Activated naive CD4-positive, alpha-beta T cell treated with anti-CD3 and anti-CD28 coated beads for 36 hours (primary cell): ENCODE measurements at regions not wholly inside any gene's neighbourhood (a gene's known extent, or its start where the extent isn't known, plus 50 kb on each side); places are given as distances from the start of the nearest gene placed in this dataset.

Experiments used
- CTCF ChIA-PET: fragments of 350-600 bp; sonication (Branson Sonifier 250); formaldehyde crosslinking; loops from one replicate; lab custom pipeline; 2021; ENCODE audit warnings: antibody characterized with exemption; lab: Charles Lee
- DNase-seq: peaks from one replicate; pipeline ENCODE4 v3.0.0-alpha.2; 2020
- H3K27ac Mint-ChIP-seq: one replicate; pipeline ENCODE4 v1.8.0; 2021; ENCODE audit warnings: mild to moderate bottlenecking, mixed read lengths
- H3K27me3 Mint-ChIP-seq: one replicate; pipeline ENCODE4 v1.8.0; 2021; ENCODE audit warnings: low read depth, mixed read lengths
- H3K36me3 Mint-ChIP-seq: one replicate; pipeline ENCODE4 v1.8.0; 2021; ENCODE audit warnings: low read depth, mixed read lengths
- H3K4me1 Mint-ChIP-seq: one replicate; pipeline ENCODE4 v1.8.0; 2021; ENCODE audit warnings: low read depth, mixed read lengths
- H3K4me3 Mint-ChIP-seq: one replicate; pipeline ENCODE4 v1.8.0; 2021; ENCODE audit warnings: mild to moderate bottlenecking, moderate library complexity, mixed read lengths
- H3K9me3 Mint-ChIP-seq: one replicate; pipeline ENCODE4 v1.8.0; 2021; ENCODE audit warnings: mixed read lengths
- intact Hi-C: fragments of 100-400 bp; cut with micrococcal nuclease; formaldehyde crosslinking; loops from one replicate; pipeline ENCODE4 v1.15.1; 2023

DNA sequence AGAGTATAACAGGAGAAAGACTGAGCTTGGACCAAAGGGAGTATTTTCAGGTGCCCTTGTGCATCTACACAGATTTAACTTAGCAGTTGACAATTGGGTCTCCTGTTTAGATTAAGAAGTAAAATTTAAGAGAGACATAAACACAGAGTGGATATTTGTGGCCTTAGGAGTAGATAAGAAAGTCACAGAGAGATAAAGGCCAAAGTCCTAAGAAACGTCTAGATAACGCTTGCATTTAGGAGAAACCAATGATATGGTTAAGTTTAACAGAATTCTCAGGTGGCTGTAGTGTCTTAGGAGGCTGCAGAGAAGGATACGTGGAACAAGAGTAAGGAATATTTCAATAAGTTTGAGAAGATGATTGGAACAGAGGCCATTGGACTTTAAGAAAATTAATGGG lies 155.0 kb upstream of the DAB2 start:
- Mint-ChIP-seq H3K9me3 (no peaks in the 10 kb centered on the region), H3K27me3 (no peaks in the 10 kb centered on the region), H3K4me1 (peaks cover 8% of the 10 kb centered on the region), H3K36me3 (no peaks in the 10 kb centered on the region), H3K27ac (no peak overlapping the region), H3K4me3 (no peak overlapping the region)
- intact Hi-C loops: loop anchor here (1.0 to 5.0 kb wide), 5 partner anchors 78 to 1300 kb away; no protein-coding TSS in a partner anchor
- CTCF ChIA-PET: interaction anchor here (0.6 to 1.8 kb wide), 4 partner anchors 16 to 1281 kb away, joined by 3 to 9 read pairs (median 3); no protein-coding TSS in a partner anchor
- no peak for DNase-seq

DNA sequence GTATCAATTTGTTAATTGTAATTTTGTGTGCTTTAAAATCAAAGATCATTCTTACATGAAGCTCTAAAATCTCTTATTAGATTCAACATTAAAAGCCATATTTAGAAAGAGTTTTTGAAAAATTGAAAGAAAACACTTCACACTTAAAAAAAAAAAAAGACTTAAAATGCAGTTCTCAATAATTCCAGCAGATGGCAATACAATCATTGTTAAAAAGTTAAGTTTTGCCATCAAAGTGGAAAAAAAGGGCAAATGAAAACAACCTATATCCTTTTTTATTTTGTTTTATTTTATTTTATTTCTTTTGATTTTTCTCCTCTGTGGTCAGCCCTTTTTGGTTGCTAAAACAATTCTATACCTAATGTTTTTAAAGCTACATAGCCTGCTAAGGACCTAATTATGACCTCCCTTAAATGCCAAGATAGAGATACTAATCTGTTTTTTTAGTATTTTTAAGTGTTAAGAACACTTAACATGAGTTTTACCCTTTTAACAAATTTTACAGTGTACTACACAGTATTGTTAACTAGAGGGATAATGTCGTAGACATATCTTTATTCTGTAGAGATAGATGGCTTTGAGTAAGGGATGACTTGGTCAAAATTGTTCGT lies 154.2 kb upstream of the DAB2 start:
- Mint-ChIP-seq H3K27ac (no peak overlapping the region), H3K4me1 (peaks cover 8% of the 10 kb centered on the region), H3K9me3 (no peaks in the 10 kb centered on the region), H3K36me3 (no peaks in the 10 kb centered on the region), H3K4me3 (no peak overlapping the region), H3K27me3 (no peaks in the 10 kb centered on the region)
- DNase-seq: no peak
- intact Hi-C loops: loop anchor here (1.0 to 5.0 kb wide), 3 partner anchors 78 to 1300 kb away; no protein-coding TSS in a partner anchor
- CTCF ChIA-PET: interaction anchor here (0.6 to 1.8 kb wide), 12 partner anchors 8 to 749 kb away, joined by 3 to 9 read pairs (median 3); no protein-coding TSS in a partner anchor

DNA sequence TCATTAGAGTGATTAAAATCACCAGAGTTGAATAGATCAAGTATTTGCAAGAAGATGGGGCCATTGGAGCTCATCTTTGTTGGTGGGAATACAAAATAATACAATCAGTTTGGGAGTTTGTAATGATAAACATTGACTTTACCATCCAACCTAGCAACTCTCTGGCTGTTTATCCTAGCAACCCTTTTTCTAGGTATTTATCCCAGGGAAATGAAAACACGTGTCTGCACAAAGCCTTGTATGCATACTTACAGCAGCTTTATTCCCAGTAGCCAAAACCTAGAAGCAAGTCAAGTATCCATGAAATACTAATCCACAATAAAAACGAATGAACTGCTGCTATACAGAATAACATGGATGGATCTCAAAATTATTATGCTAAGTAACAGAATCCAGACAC lies 152.7 kb upstream of the DAB2 start:
- CTCF ChIA-PET: interaction anchor here (0.6 to 1.6 kb wide), 7 partner anchors 11 to 1327 kb away, joined by 3 read pairs; no protein-coding TSS in a partner anchor
- no peak overlapping the region for H3K27ac Mint-ChIP-seq
- no peak overlapping the region for H3K4me3 Mint-ChIP-seq
- H3K36me3 Mint-ChIP-seq: no peaks in the 10 kb centered on the region
- H3K4me1 Mint-ChIP-seq: peaks cover 8% of the 10 kb centered on the region
- DNase-seq: no peak
- intact Hi-C loops: loop anchor here (5.0 kb wide), 1 partner anchor 80 kb away; no protein-coding TSS in a partner anchor
- H3K27me3 Mint-ChIP-seq: peaks cover 4% of the 10 kb centered on the region
- H3K9me3 Mint-ChIP-seq: no peaks in the 10 kb centered on the region

DNA sequence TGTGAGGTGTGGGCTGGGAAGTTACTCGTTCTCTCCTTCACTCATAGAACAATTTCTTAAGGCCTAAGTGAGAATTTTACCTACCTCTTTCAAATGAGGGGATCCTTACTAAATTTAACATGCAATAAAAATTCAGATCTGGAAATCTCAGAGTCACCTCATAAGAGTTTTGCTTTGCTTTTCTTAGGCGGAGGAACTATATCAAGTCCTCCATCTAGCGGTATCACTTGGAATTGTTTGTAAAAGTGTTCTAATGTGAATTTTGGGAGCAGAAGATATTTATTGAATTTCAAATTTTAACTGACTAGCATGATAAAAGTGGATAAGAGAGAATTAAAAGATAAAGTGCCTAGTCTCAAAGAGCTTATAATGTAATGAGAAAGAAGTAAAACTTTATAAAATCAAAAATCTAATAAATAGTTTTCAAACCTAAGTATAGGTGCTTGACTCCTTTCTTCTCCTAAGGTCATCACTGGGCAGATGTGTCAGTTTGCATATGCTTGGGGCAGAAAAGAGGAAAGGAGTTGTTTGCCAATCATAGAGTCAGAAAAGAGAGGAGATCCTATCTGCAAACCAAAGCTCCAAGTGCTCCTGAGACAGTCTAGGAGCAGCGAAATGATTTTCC lies 145.7 kb upstream of the DAB2 start:
- no peak overlapping the region for H3K4me3 Mint-ChIP-seq
- DNase-seq: no peak
- intact Hi-C loops: loop anchor here (1.0 to 5.0 kb wide), 5 partner anchors 23 to 1128 kb away; partner anchors contain the start of gene FYB1
- no peaks in the 10 kb centered on the region for H3K36me3 Mint-ChIP-seq
- CTCF ChIA-PET: interaction anchor here (0.7 to 3.0 kb wide), 9 partner anchors 8 to 1129 kb away, joined by 3 to 23 read pairs (median 4); partner anchors contain the start of gene DAB2
- H3K27ac Mint-ChIP-seq: no peak overlapping the region
- no peaks in the 10 kb centered on the region for H3K4me1 Mint-ChIP-seq
- H3K9me3 Mint-ChIP-seq: no peaks in the 10 kb centered on the region
- peaks cover 5% of the 10 kb centered on the region for H3K27me3 Mint-ChIP-seq

DNA sequence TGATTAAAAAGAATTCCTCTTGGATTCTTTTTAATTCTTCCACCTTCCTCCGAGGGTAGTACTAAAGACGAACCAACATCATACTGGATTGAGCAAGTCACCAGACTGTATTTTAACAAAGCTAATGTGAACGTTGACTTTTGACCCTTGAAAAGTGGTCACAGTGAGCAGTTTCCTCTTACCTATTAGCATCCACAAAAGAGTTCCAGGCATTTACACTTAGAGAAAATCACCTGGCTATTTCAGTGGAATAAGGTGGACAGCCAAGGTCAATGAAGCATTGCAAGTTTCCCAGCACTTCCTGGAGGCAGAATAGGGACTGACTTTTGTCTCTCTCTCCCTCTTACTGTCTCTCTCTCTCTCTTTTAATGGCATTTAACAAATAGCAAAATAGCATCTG lies 145.1 kb upstream of the DAB2 start:
- Mint-ChIP-seq H3K36me3 (no peaks in the 10 kb centered on the region), H3K4me3 (no peak overlapping the region), H3K4me1 (no peaks in the 10 kb centered on the region), H3K9me3 (no peaks in the 10 kb centered on the region), H3K27me3 (peaks cover 5% of the 10 kb centered on the region), H3K27ac (no peak overlapping the region)
- CTCF ChIA-PET: interaction anchor here (1.3 to 3.0 kb wide), 2 partner anchors 9 to 194 kb away, joined by 3 to 23 read pairs; no protein-coding TSS in a partner anchor
- DNase-seq: no peak
- intact Hi-C loops: loop anchor here (1.0 to 5.0 kb wide), 5 partner anchors 23 to 1128 kb away; partner anchors contain the start of gene FYB1

DNA sequence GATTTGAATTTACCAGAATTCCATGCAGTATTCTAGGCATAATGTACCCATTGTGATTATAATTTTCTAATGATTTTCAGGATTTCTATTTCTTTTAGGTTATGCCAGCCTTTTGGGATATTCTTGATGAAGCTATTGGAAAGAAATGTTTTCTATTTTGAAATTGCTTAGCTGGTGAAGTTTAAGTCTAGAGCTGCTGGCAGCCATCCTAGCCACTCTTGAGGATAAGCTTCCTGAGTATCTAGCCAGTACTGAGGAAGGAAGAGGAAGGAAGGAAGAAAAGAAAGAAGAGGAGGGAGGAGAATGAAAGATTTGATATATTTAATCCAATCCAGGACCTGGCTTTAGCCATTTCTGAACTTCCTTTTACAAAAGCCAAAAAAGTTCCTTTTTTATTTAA lies 142.1 kb upstream of the DAB2 start:
- intact Hi-C loops: no loop called here
- Mint-ChIP-seq H3K4me1 (no peaks in the 10 kb centered on the region), H3K9me3 (no peaks in the 10 kb centered on the region), H3K27me3 (peaks cover 2% of the 10 kb centered on the region), H3K36me3 (no peaks in the 10 kb centered on the region), H3K4me3 (no peak overlapping the region), H3K27ac (no peak overlapping the region)
- CTCF ChIA-PET: interaction anchor here (0.6 to 1.5 kb wide), 5 partner anchors 11 to 1125 kb away, joined by 3 to 4 read pairs (median 4); no protein-coding TSS in a partner anchor
- no peak for DNase-seq

DNA sequence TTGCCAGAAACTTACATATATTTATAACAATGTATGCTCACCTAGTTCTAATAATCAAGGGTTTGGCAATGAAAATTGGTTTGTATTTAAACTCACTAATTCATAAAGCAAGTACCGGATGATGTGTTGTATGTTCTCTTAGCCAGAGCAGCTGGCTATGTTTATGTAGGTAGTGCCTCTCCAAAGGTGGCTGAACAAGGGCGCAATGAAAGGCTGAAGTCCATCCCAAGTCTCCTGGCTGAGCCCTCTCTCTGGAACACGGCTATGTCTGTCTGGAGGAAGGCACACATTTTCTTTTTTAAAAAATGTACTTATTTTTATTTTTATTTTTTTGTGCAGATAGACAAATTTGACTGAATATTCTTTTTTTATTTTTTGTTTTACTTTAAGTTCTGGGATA lies 141.2 kb upstream of the DAB2 start:
- Mint-ChIP-seq H3K36me3 (no peaks in the 10 kb centered on the region), H3K4me1 (no peaks in the 10 kb centered on the region), H3K9me3 (no peaks in the 10 kb centered on the region), H3K27me3 (peaks cover 5% of the 10 kb centered on the region), H3K4me3 (no peak overlapping the region), H3K27ac (no peak overlapping the region)
- intact Hi-C loops: no loop called here
- no peak for DNase-seq
- CTCF ChIA-PET: interaction anchor here (0.8 to 1.1 kb wide), 4 partner anchors 18 to 1124 kb away, joined by 3 to 4 read pairs (median 4); no protein-coding TSS in a partner anchor

DNA sequence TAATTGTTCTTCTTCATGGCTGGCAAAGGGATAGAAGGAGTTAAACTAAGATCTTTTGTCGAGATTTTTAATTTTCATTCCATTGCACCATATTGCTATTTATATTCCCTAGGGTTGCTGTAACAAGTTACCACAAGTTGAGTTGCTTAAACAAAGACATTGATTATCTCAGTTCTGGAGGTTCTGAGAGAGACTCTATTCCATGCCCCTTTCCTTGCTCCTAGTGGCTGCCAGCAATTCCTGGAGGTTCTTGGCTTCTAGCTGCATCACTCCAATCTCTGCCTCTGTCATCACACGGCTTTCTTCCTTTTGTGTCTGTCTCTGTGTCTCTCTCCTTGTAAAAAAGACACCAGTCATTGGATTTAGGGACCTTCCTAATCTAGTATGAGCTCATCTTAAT lies 136.6 kb upstream of the DAB2 start:
- H3K27ac Mint-ChIP-seq: no peak overlapping the region
- no peaks in the 10 kb centered on the region for H3K4me1 Mint-ChIP-seq
- no peaks in the 10 kb centered on the region for H3K36me3 Mint-ChIP-seq

DNA sequence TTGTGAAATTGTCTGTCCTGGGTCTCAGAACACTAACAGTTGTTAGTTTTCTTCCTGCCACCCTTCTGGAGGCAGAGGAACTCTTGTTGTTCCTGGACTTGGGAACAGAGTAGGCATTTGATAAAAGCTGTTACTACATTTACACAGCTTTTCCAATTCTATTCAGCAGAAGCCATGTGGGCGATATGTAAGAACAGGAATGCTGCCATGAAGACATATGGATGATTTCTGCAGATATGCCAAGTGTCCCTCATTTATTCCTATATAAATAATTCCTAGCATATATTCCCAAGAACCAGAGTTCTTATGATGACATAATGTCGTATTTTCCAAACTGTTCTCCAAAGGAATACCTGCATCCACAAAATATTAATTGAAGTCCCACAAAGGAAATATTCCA lies 135.9 kb upstream of the DAB2 start:
- no peaks in the 10 kb centered on the region for H3K36me3 Mint-ChIP-seq
- no peaks in the 10 kb centered on the region for H3K4me1 Mint-ChIP-seq
- CTCF ChIA-PET: interaction anchor here (1.4 kb wide), 1 partner anchor 10 kb away, joined by 3 read pairs; no protein-coding TSS in a partner anchor
- intact Hi-C loops: no loop called here
- H3K9me3 Mint-ChIP-seq: no peaks in the 10 kb centered on the region
- DNase-seq: no peak
- no peak overlapping the region for H3K27ac Mint-ChIP-seq
- no peak overlapping the region for H3K4me3 Mint-ChIP-seq
- H3K27me3 Mint-ChIP-seq: peaks cover 5% of the 10 kb centered on the region

More for the DNA sequence above, 136.6 kb upstream of the DAB2 start:
- intact Hi-C loops: no loop called here
- peaks cover 5% of the 10 kb centered on the region for H3K27me3 Mint-ChIP-seq
- CTCF ChIA-PET: interaction anchor here (1.4 kb wide), 1 partner anchor 9 kb away, joined by 3 read pairs; no protein-coding TSS in a partner anchor
- no peaks in the 10 kb centered on the region for H3K9me3 Mint-ChIP-seq
- DNase-seq: no peak
- no peak overlapping the region for H3K4me3 Mint-ChIP-seq

DNA sequence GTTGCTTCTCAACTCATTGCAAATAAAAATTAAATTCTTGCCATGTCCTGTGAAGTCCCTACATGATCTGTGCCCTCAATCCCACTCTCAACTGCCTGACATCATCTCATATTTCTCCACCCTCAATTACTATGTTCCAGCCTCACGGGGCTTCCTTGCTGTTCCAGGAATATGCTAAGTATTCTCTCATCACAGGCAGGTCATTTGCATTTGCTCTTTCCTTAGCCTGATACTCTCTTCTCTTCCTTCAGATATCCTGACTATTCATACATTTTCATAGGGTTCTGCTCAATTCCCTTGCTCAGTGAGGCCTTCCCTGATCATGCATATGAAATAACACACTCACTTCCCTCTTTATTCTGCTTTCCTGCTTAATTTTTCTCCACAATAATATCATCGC lies 135.1 kb upstream of the DAB2 start:
- intact Hi-C loops: no loop called here
- no peaks in the 10 kb centered on the region for H3K9me3 Mint-ChIP-seq
- DNase-seq: no peak
- peaks cover 5% of the 10 kb centered on the region for H3K27me3 Mint-ChIP-seq
- no peaks in the 10 kb centered on the region for H3K36me3 Mint-ChIP-seq
- H3K27ac Mint-ChIP-seq: no peak overlapping the region
- CTCF ChIA-PET: no interaction called here
- no peak overlapping the region for H3K4me3 Mint-ChIP-seq
- H3K4me1 Mint-ChIP-seq: no peaks in the 10 kb centered on the region

DNA sequence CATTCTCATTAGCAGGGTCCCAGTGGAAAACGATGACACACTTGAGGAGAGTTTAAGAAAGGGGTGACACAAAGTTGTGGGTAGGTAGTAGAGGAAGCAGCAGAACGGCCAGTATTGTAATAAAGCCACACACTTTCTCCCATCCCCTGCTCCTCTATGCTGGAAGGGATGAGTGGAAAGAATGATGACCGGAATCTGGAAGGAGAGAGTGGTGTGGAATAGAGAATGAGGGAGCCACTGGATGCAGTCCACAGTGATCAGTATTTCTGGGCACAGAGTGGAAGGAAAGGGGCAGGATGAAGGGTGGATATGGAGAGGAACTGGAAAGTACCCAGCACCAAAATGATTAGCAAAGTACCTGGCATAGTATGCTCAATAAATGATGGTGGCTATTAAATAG lies 133.8 kb upstream of the DAB2 start:
- Mint-ChIP-seq H3K27me3 (peaks cover 5% of the 10 kb centered on the region), H3K4me3 (no peak overlapping the region), H3K36me3 (no peaks in the 10 kb centered on the region), H3K9me3 (no peaks in the 10 kb centered on the region), H3K27ac (no peak overlapping the region), H3K4me1 (no peaks in the 10 kb centered on the region)
- intact Hi-C loops: no loop called here
- CTCF ChIA-PET: no interaction called here
- DNase-seq: no peak

DNA sequence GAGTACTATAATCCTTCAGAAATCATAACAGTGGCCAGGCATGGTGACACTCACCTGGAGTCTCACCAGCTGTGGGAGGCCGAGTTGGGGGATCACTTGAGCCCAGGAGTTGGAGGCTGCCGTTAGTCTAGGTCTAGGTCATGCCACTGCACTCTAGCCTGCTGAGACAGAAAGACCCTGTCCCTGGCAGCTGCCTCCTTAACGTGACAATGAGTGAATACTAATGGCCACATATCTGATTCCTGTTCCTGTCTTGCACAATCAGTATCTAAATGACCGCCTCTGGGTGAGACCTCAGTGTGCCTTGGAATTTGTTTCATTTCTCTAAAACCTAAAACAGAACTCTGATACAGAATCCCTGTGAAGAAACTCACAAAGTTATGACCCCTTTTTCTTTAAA lies 131.0 kb upstream of the DAB2 start:
- Mint-ChIP-seq H3K4me3 (no peak overlapping the region), H3K9me3 (no peaks in the 10 kb centered on the region), H3K27me3 (peaks cover 4% of the 10 kb centered on the region), H3K27ac (no peak overlapping the region), H3K36me3 (no peaks in the 10 kb centered on the region), H3K4me1 (no peaks in the 10 kb centered on the region)
- intact Hi-C loops: no loop called here
- CTCF ChIA-PET: no interaction called here
- no peak for DNase-seq
